ENCODE measurements at regions not wholly inside any gene's neighbourhood (a gene's known extent, or its start where the extent isn't known, plus 50 kb on each side); places are given as distances from the start of the nearest gene placed in this dataset.

DNA sequence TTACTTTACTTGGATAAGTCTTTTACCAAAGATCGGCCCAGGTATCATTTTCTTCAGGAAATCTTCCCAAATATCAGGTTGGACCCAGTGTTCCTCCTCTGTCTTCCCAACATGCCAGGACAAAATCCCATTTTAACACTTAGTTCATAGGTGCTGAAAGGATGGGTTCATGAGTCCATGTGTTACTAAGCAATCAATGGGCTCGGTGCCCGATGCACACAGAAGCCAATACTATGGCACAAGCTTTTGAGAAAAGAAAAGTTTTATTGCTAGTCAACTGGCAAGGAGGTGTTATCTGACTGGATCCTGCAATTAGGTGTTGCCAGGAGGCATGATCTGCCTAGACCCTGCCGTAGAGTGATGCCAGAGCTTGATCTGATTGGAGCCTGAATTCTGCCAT lies 133.3 kb upstream of the SLC44A3 start:
- POLR2A ChIA-PET: no interaction called here
- Histone ChIP-seq H3K4me1 (ENCODE audit: control insufficient read depth, insufficient read depth, low read length) (no peaks in the 10 kb centered on the region), H3K4me3 (ENCODE audit: low read depth, low read length) (no peak overlapping the region), H3K27ac (ENCODE audit: extremely low read depth, low read depth, low read length) (no peak overlapping the region), H3K36me3 (ENCODE audit: control insufficient read depth in 2 of 2, insufficient read depth in 1 of 2, low read length in 2 of 2) (no peaks in the 10 kb centered on the region), H3K9me3 (ENCODE audit: control insufficient read depth, insufficient read depth, low read depth, low read length) (no peaks in the 10 kb centered on the region)
- TF ChIP-seq ZSCAN30 (tag by site-specific recombination; IDR thresholded peaks at IDR 0.05) (no peak), ZNF157 (tag by site-specific recombination; IDR thresholded peaks at IDR 0.05) (no peak), ZNF341 (tag by site-specific recombination; IDR thresholded peaks at IDR 0.05; ENCODE audit: low read depth) (no peak), ZNF473 (tag by site-specific recombination; IDR thresholded peaks at IDR 0.05) (no peak), ZNF544 (tag by site-specific recombination; IDR thresholded peaks at IDR 0.05) (no peak), ZNF626 (tag by site-specific recombination; IDR thresholded peaks at IDR 0.05) (no peak), ZFP69B (tag by site-specific recombination; IDR thresholded peaks at IDR 0.05) (no peak), FEZF1 (tag by site-specific recombination; IDR thresholded peaks at IDR 0.05) (no peak)
- TF ChIP-seq, protein P1, sequence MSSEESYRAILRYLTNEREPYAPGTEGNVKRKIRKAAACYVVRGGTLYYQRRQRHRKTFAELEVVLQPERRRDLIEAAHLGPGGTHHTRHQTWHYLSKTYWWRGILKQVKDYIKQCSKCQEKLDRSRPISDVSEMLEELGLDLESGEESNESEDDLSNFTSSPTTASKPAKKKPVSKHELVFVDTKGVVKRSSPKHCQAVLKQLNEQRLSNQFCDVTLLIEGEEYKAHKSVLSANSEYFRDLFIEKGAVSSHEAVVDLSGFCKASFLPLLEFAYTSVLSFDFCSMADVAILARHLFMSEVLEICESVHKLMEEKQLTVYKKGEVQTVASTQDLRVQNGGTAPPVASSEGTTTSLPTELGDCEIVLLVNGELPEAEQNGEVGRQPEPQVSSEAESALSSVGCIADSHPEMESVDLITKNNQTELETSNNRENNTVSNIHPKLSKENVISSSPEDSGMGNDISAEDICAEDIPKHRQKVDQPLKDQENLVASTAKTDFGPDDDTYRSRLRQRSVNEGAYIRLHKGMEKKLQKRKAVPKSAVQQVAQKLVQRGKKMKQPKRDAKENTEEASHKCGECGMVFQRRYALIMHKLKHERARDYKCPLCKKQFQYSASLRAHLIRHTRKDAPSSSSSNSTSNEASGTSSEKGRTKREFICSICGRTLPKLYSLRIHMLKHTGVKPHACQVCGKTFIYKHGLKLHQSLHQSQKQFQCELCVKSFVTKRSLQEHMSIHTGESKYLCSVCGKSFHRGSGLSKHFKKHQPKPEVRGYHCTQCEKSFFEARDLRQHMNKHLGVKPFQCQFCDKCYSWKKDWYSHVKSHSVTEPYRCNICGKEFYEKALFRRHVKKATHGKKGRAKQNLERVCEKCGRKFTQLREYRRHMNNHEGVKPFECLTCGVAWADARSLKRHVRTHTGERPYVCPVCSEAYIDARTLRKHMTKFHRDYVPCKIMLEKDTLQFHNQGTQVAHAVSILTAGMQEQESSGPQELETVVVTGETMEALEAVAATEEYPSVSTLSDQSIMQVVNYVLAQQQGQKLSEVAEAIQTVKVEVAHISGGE (tag by site-specific recombination; conservative IDR thresholded peaks at IDR 0.05; ENCODE audit: low read depth): no peak
- TF ChIP-seq, protein P2, sequence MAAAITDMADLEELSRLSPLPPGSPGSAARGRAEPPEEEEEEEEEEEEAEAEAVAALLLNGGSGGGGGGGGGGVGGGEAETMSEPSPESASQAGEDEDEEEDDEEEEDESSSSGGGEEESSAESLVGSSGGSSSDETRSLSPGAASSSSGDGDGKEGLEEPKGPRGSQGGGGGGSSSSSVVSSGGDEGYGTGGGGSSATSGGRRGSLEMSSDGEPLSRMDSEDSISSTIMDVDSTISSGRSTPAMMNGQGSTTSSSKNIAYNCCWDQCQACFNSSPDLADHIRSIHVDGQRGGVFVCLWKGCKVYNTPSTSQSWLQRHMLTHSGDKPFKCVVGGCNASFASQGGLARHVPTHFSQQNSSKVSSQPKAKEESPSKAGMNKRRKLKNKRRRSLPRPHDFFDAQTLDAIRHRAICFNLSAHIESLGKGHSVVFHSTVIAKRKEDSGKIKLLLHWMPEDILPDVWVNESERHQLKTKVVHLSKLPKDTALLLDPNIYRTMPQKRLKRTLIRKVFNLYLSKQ (tag by site-specific recombination; IDR thresholded peaks at IDR 0.05; ENCODE audit: borderline replicate concordance): no peak
- CTCF ChIA-PET: interaction anchor here (1.1 kb wide), 1 partner anchor 22 kb away, joined by 3 read pairs; no protein-coding TSS in a partner anchor

DNA sequence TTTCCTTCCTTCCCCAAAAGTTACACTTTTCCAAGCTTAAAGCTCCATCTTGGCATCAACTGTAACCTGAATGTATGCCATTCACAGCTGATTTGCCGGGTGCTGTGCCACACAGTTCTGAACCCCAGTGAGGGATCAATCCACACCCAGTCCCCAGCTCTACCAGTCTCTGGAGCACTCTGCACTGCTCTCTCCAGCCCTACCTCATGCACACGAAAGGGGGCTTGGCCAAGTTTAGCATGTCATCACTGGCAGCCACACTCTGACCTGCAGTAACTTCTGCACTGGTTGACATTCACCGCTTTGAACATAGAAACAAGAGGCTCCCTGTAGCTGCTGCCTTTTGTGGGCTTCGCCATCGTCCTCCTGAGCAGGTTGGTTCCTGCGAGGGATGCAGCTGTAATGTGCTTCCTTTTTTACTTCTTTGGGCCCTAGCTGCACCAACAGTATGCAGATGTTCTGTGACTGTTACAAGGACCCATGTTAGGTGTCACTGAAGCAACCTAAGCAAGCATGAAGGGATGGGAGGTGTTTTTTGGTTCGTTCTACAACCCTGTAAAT lies 135.4 kb upstream of the SLC44A3 start:
- Histone ChIP-seq H3K36me3 (ENCODE audit: control insufficient read depth in 2 of 2, insufficient read depth in 1 of 2, low read length in 2 of 2) (no peaks in the 10 kb centered on the region), H3K27ac (ENCODE audit: extremely low read depth, low read depth, low read length) (no peak overlapping the region), H3K4me3 (ENCODE audit: low read depth, low read length) (no peak overlapping the region), H3K4me1 (ENCODE audit: control insufficient read depth, insufficient read depth, low read length) (no peaks in the 10 kb centered on the region), H3K9me3 (ENCODE audit: control insufficient read depth, insufficient read depth, low read depth, low read length) (no peaks in the 10 kb centered on the region)
- ChIA-PET POLR2A (no interaction called here), CTCF (interaction anchor here (0.6 to 1.0 kb wide), 2 partner anchors 25 to 118 kb away, joined by 3 read pairs; no protein-coding TSS in a partner anchor)
- TF ChIP-seq, protein P3, sequence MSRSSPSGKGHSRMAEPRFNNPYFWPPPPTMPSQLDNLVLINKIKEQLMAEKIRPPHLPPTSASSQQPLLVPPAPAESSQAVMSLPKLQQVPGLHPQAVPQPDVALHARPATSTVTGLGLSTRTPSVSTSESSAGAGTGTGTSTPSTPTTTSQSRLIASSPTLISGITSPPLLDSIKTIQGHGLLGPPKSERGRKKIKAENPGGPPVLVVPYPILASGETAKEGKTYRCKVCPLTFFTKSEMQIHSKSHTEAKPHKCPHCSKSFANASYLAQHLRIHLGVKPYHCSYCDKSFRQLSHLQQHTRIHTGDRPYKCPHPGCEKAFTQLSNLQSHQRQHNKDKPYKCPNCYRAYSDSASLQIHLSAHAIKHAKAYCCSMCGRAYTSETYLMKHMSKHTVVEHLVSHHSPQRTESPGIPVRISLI (tag by site-specific recombination; IDR thresholded peaks at IDR 0.05): no peak
- no peak for TF ChIP-seq KLF1 (tag by site-specific recombination; IDR thresholded peaks at IDR 0.05)
- TF ChIP-seq ZNF529 (tag by site-specific recombination; IDR thresholded peaks at IDR 0.05; ENCODE audit: insufficient replicate concordance): no peak
- no peak for TF ChIP-seq ZNF544 (tag by site-specific recombination; IDR thresholded peaks at IDR 0.05)
- TF ChIP-seq, protein P2 (tag by site-specific recombination; IDR thresholded peaks at IDR 0.05; ENCODE audit: borderline replicate concordance): no peak
- no peak for TF ChIP-seq ZNF391 (tag by site-specific recombination; IDR thresholded peaks at IDR 0.05; ENCODE audit: borderline replicate concordance, low read depth)
- TF ChIP-seq BCL11B (tag by site-specific recombination; IDR thresholded peaks at IDR 0.05; ENCODE audit: low read depth): no peak
- no peak for TF ChIP-seq ZNF416 (tag by site-specific recombination; IDR thresholded peaks at IDR 0.05)
- TF ChIP-seq, protein P4, sequence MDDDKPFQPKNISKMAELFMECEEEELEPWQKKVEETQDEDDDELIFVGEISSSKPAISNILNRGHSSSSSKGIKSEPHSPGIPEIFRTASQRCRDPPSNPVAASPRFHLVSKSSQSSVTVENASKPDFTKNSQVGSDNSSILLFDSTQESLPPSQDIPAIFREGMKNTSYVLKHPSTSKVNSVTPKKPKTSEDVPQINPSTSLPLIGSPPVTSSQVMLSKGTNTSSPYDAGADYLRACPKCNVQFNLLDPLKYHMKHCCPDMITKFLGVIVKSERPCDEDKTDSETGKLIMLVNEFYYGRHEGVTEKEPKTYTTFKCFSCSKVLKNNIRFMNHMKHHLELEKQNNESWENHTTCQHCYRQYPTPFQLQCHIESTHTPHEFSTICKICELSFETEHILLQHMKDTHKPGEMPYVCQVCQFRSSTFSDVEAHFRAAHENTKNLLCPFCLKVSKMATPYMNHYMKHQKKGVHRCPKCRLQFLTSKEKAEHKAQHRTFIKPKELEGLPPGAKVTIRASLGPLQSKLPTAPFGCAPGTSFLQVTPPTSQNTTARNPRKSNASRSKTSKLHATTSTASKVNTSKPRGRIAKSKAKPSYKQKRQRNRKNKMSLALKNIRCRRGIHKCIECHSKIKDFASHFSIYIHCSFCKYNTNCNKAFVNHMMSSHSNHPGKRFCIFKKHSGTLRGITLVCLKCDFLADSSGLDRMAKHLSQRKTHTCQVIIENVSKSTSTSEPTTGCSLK (tag by site-specific recombination; IDR thresholded peaks at IDR 0.05): no peak
- TF ChIP-seq, protein P5, sequence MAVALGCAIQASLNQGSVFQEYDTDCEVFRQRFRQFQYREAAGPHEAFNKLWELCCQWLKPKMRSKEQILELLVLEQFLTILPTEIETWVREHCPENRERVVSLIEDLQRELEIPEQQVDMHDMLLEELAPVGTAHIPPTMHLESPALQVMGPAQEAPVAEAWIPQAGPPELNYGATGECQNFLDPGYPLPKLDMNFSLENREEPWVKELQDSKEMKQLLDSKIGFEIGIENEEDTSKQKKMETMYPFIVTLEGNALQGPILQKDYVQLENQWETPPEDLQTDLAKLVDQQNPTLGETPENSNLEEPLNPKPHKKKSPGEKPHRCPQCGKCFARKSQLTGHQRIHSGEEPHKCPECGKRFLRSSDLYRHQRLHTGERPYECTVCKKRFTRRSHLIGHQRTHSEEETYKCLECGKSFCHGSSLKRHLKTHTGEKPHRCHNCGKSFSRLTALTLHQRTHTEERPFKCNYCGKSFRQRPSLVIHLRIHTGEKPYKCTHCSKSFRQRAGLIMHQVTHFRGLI (tag by site-specific recombination; IDR thresholded peaks at IDR 0.05): no peak
- no peak for TF ChIP-seq ZNF514 (tag by site-specific recombination; IDR thresholded peaks at IDR 0.05)
- TF ChIP-seq SALL2 (tag by site-specific recombination; IDR thresholded peaks at IDR 0.05; ENCODE audit: borderline replicate concordance): no peak
- TF ChIP-seq ZNF423 (tag by site-specific recombination; IDR thresholded peaks at IDR 0.05): no peak
- TF ChIP-seq ZNF660 (tag by site-specific recombination; IDR thresholded peaks at IDR 0.05): no peak
